Heart left ventricle (tissue), 13 donors: ENCODE measurements at regions not wholly inside any gene's neighbourhood (a gene's known extent, or its start where the extent isn't known, plus 50 kb on each side); places are given as distances from the start of the nearest gene placed in this dataset.

ENCODE experiments used
- POLR2A ChIP-seq, 2 donors: fragments of 450-650 bp; IDR thresholded peaks; one replicate each; pipeline ENCODE4 v1.6.1; 2017; ENCODE audit warnings: antibody characterized with exemption in 2 of 2, mild to moderate bottlenecking in 2 of 2, moderate library complexity in 2 of 2
- TF ChIP-seq, protein P1 (sequence below), 12 donors: fragments of 200-600 bp; sonication (generic) in 4 of 12; IDR thresholded peaks; one replicate each; pipeline versions ENCODE4 v1.5.0 to v1.8.0; 2018 to 2022; ENCODE audit warnings: antibody characterized with exemption in 12 of 12, mild to moderate bottlenecking in 5 of 12
- donor health status: ischemic (EF 13 %, LVEDD 7.1; RV severe dilation, severe dysfunction).
- donor health status: DM: no; HTN: yes; CAD: no.
- donor health status: DM: no; HTN: no; CAD: no.
- donor health status: ischemic (EF 25% LVEDD 6.9; RV normal size, moderate dysfunction).
- donor health status: ischemic (EF 25% LVEDD 5.7; RV mildly dilated, moderate dysfunction).
- donor health status: ischemic (EF 35%, LVEDD 5.7; RV mildly dilated, moderate dysfunction).
- donor health status: nonischemic (EF 11% LVEDD 7.7; RV severe dilation, severe dysfunction).
- donor health status: DM: yes; HTN: yes; CAD: no.
- donor health status: PGD.
- donor health status: ischemic (EF 29% LVEDD 5.4; RV normal size, mild dysfunction).
- donor health status: nonischemic (EF 23%, LVEDD 6.1; RV moderate dilation, normal function).

DNA sequence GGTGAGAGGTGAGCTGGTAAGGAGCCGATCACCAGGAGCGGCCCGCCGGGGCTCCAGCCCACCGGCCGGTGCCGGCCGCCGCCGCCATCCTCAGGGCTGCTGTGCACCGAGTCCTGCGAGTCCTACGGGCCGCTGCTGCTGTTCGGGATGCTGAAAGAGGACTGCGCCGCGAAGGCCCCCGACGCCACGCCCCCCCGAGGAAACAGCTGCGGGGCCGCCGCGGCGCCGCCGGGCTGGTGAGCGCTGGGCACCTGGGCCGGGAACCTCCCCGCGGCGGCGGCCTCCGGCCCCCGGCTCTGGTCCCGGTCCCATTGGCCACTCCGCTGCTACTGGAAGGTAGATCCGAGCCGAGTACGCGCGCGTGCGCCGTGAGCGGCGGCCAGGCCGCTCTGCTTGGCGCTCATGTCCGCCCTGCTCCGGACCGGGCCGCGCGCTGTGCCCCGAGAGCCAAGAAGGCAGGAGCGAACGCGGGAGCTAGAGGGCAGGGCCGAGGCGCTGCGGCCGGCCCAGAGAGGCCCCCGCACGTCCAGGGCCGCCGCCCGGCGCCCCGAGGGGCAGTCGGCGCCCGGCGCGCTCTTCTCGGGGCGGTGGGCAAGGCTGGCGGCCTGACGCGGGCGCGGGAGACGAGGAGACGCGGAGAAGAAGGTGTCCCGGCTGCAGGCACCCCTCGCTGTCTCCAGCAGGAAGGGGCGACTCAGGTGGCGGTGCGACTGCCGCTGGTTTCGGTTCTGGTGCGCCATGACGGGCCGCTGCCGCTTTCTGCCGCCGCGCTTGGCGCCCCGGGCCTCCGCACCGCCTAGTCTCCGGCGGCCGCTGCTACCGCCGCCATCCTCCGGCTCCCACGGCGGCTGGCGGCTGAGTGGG is 121.3 kb upstream of the WIPF3 start:
- TF ChIP-seq, protein P1, sequence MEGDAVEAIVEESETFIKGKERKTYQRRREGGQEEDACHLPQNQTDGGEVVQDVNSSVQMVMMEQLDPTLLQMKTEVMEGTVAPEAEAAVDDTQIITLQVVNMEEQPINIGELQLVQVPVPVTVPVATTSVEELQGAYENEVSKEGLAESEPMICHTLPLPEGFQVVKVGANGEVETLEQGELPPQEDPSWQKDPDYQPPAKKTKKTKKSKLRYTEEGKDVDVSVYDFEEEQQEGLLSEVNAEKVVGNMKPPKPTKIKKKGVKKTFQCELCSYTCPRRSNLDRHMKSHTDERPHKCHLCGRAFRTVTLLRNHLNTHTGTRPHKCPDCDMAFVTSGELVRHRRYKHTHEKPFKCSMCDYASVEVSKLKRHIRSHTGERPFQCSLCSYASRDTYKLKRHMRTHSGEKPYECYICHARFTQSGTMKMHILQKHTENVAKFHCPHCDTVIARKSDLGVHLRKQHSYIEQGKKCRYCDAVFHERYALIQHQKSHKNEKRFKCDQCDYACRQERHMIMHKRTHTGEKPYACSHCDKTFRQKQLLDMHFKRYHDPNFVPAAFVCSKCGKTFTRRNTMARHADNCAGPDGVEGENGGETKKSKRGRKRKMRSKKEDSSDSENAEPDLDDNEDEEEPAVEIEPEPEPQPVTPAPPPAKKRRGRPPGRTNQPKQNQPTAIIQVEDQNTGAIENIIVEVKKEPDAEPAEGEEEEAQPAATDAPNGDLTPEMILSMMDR (IDR thresholded peaks at IDR 0.05) = peak in 5 of 12 donors; percentile 10 to 32 (median 15)
- no peak for TF ChIP-seq POLR2A (IDR thresholded peaks at IDR 0.05)
